ENCODE measurements at regions not wholly inside any gene's neighbourhood (a gene's known extent, or its start where the extent isn't known, plus 50 kb on each side); places are given as distances from the start of the nearest gene placed in this dataset.

DNA sequence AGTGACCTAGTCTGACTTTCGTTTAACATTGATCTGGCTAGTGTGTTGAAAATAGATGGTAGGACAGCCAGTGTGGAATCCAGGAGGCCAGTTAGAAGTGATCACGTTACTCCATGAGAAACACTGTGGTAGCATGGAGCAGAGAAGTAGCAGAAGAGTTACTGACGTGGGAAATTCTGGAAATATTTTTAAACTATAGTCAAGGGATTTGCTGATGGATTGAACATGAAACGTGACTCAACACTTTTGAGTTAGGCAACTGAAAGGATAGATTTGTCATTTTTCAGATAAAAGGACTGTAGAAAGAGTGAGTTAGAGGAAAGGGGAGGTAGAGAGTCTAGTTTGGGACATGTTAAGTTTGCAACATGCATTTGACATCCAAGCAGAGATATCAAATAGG lies 130.4 kb downstream of the IRS1 start:
- H3K27me3 Mint-ChIP-seq (ENCODE audit: insufficient read depth, low read depth, poor library complexity): peaks cover 2% of the 10 kb centered on the region
- TF ChIP-seq, protein P1, sequence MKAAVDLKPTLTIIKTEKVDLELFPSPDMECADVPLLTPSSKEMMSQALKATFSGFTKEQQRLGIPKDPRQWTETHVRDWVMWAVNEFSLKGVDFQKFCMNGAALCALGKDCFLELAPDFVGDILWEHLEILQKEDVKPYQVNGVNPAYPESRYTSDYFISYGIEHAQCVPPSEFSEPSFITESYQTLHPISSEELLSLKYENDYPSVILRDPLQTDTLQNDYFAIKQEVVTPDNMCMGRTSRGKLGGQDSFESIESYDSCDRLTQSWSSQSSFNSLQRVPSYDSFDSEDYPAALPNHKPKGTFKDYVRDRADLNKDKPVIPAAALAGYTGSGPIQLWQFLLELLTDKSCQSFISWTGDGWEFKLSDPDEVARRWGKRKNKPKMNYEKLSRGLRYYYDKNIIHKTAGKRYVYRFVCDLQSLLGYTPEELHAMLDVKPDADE (IDR thresholded peaks at IDR 0.05): no peak
- TF ChIP-seq NANOG (IDR thresholded peaks at IDR 0.05; ENCODE audit: borderline replicate concordance): no peak
- TF ChIP-seq, protein P2, sequence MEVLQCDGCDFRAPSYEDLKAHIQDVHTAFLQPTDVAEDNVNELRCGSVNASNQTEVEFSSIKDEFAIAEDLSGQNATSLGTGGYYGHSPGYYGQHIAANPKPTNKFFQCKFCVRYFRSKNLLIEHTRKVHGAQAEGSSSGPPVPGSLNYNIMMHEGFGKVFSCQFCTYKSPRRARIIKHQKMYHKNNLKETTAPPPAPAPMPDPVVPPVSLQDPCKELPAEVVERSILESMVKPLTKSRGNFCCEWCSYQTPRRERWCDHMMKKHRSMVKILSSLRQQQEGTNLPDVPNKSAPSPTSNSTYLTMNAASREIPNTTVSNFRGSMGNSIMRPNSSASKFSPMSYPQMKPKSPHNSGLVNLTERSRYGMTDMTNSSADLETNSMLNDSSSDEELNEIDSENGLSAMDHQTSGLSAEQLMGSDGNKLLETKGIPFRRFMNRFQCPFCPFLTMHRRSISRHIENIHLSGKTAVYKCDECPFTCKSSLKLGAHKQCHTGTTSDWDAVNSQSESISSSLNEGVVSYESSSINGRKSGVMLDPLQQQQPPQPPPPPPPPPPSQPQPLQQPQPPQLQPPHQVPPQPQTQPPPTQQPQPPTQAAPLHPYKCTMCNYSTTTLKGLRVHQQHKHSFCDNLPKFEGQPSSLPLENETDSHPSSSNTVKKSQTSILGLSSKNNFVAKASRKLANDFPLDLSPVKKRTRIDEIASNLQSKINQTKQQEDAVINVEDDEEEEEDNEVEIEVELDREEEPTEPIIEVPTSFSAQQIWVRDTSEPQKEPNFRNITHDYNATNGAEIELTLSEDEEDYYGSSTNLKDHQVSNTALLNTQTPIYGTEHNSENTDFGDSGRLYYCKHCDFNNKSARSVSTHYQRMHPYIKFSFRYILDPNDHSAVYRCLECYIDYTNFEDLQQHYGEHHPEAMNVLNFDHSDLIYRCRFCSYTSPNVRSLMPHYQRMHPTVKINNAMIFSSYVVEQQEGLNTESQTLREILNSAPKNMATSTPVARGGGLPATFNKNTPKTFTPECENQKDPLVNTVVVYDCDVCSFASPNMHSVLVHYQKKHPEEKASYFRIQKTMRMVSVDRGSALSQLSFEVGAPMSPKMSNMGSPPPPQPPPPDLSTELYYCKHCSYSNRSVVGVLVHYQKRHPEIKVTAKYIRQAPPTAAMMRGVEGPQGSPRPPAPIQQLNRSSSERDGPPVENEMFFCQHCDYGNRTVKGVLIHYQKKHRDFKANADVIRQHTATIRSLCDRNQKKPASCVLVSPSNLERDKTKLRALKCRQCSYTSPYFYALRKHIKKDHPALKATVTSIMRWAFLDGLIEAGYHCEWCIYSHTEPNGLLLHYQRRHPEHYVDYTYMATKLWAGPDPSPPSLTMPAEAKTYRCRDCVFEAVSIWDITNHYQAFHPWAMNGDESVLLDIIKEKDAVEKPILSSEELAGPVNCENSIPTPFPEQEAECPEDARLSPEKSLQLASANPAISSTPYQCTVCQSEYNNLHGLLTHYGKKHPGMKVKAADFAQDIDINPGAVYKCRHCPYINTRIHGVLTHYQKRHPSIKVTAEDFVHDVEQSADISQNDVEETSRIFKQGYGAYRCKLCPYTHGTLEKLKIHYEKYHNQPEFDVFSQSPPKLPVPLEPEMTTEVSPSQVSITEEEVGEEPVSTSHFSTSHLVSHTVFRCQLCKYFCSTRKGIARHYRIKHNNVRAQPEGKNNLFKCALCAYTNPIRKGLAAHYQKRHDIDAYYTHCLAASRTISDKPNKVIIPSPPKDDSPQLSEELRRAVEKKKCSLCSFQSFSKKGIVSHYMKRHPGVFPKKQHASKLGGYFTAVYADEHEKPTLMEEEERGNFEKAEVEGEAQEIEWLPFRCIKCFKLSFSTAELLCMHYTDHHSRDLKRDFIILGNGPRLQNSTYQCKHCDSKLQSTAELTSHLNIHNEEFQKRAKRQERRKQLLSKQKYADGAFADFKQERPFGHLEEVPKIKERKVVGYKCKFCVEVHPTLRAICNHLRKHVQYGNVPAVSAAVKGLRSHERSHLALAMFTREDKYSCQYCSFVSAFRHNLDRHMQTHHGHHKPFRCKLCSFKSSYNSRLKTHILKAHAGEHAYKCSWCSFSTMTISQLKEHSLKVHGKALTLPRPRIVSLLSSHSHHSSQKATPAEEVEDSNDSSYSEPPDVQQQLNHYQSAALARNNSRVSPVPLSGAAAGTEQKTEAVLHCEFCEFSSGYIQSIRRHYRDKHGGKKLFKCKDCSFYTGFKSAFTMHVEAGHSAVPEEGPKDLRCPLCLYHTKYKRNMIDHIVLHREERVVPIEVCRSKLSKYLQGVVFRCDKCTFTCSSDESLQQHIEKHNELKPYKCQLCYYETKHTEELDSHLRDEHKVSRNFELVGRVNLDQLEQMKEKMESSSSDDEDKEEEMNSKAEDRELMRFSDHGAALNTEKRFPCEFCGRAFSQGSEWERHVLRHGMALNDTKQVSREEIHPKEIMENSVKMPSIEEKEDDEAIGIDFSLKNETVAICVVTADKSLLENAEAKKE (CRISPR knock-in tag; IDR thresholded peaks at IDR 0.05): no peak
- Histone ChIP-seq H3K79me2 (replicated peaks; ENCODE audit: insufficient read depth) (no peaks in the 10 kb centered on the region), H3K4me3 (no peak overlapping the region), H3K27ac (ENCODE audit: low read depth) (no peak overlapping the region), H4K20me1 (replicated peaks; ENCODE audit: insufficient read depth) (no peaks in the 10 kb centered on the region), H3F3A (replicated peaks; ENCODE audit: low read depth) (no peaks in the 10 kb centered on the region), H3K4me2 (no peak overlapping the region), H3K9me2 (ENCODE audit: insufficient read depth) (peaks cover 6% of the 10 kb centered on the region; the same call in 1 of the 2 replicates), H2AFZ (no peak overlapping the region), H3K4me1 (ENCODE audit: insufficient read depth) (no peaks in the 10 kb centered on the region), H3K27me3 (ENCODE audit: insufficient read depth) (no peaks in the 10 kb centered on the region), H3K36me3 (ENCODE audit: insufficient read depth) (no peaks in the 10 kb centered on the region)
- H3K27ac Mint-ChIP-seq: no peak overlapping the region
- ATAC-seq (no peak), DNase-seq (ENCODE audit: low spot score) (no peak)
- H3K4me3 Mint-ChIP-seq: no peak overlapping the region
- H3K36me3 Mint-ChIP-seq (ENCODE audit: low read depth): no peaks in the 10 kb centered on the region
- H3K9me3 Mint-ChIP-seq: no peaks in the 10 kb centered on the region; the same call in 2 of the 3 replicates
- peaks cover 4% of the 10 kb centered on the region; the same call in 1 of the 3 replicates for H3K4me1 Mint-ChIP-seq

DNA sequence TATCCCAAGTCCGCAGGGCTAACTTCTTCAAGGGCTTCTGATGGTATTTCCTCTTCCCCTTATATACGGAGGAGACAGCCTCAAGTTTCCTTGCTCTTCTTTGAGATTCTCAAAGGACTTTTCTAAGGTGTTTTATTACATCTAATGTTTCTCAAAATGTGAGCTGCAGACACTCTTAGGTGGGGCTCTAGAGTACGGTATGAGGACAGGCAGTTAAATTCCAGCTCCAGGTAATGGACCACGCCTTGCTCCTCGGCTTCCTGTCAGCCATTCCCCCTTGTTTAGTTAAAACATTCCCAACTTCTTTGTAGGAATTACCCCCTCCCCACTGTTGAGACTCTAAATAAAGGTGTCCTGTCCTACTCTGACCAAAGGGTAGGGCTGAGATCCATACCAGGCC lies 131.9 kb downstream of the IRS1 start:
- Histone ChIP-seq H3F3A (replicated peaks; ENCODE audit: low read depth) (no peaks in the 10 kb centered on the region), H3K4me3 (no peak overlapping the region), H3K27ac (ENCODE audit: low read depth) (no peak overlapping the region), H3K36me3 (ENCODE audit: insufficient read depth) (no peaks in the 10 kb centered on the region), H3K4me1 (ENCODE audit: insufficient read depth) (no peaks in the 10 kb centered on the region), H3K4me2 (no peak overlapping the region), H4K20me1 (replicated peaks; ENCODE audit: insufficient read depth) (no peaks in the 10 kb centered on the region), H3K79me2 (replicated peaks; ENCODE audit: insufficient read depth) (no peaks in the 10 kb centered on the region), H2AFZ (no peak overlapping the region), H3K9me2 (ENCODE audit: insufficient read depth) (peaks cover 13% of the 10 kb centered on the region), H3K27me3 (ENCODE audit: insufficient read depth) (no peaks in the 10 kb centered on the region)
- Mint-ChIP-seq H3K9me3 (no peaks in the 10 kb centered on the region; the same call in 2 of the 3 replicates), H3K4me1 (peaks cover 4% of the 10 kb centered on the region; the same call in 1 of the 3 replicates), H3K4me3 (no peak overlapping the region), H3K27ac (no peak overlapping the region), H3K27me3 (ENCODE audit: insufficient read depth, low read depth, poor library complexity) (peaks cover 3% of the 10 kb centered on the region), H3K36me3 (ENCODE audit: low read depth) (no peaks in the 10 kb centered on the region)
- DNase-seq (ENCODE audit: low spot score) (no peak), ATAC-seq (no peak)
- TF ChIP-seq ZNF331 (CRISPR knock-in tag; IDR thresholded peaks at IDR 0.05; ENCODE audit: low read depth) (no peak), EZH2 (IDR thresholded peaks at IDR 0.05; ENCODE audit: low read depth, unreplicated experiment) (no peak), NANOG (IDR thresholded peaks at IDR 0.05; ENCODE audit: borderline replicate concordance) (no peak), STAT1 (IDR thresholded peaks at IDR 0.05; ENCODE audit: unreplicated experiment) (no peak), EZH2phosphoT487 (IDR thresholded peaks at IDR 0.05; ENCODE audit: unreplicated experiment) (no peak), POLR2AphosphoS5 (IDR thresholded peaks at IDR 0.05; ENCODE audit: low read depth) (no peak), ZNF114 (CRISPR knock-in tag; IDR thresholded peaks at IDR 0.05) (no peak)
- TF ChIP-seq, protein P1 (IDR thresholded peaks at IDR 0.05): no peak
- TF ChIP-seq, protein P3, sequence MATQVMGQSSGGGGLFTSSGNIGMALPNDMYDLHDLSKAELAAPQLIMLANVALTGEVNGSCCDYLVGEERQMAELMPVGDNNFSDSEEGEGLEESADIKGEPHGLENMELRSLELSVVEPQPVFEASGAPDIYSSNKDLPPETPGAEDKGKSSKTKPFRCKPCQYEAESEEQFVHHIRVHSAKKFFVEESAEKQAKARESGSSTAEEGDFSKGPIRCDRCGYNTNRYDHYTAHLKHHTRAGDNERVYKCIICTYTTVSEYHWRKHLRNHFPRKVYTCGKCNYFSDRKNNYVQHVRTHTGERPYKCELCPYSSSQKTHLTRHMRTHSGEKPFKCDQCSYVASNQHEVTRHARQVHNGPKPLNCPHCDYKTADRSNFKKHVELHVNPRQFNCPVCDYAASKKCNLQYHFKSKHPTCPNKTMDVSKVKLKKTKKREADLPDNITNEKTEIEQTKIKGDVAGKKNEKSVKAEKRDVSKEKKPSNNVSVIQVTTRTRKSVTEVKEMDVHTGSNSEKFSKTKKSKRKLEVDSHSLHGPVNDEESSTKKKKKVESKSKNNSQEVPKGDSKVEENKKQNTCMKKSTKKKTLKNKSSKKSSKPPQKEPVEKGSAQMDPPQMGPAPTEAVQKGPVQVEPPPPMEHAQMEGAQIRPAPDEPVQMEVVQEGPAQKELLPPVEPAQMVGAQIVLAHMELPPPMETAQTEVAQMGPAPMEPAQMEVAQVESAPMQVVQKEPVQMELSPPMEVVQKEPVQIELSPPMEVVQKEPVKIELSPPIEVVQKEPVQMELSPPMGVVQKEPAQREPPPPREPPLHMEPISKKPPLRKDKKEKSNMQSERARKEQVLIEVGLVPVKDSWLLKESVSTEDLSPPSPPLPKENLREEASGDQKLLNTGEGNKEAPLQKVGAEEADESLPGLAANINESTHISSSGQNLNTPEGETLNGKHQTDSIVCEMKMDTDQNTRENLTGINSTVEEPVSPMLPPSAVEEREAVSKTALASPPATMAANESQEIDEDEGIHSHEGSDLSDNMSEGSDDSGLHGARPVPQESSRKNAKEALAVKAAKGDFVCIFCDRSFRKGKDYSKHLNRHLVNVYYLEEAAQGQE (IDR thresholded peaks at IDR 0.05; ENCODE audit: unreplicated experiment): no peak
